K562 (cell line): ENCODE measurements at regions not wholly inside any gene's neighbourhood (a gene's known extent, or its start where the extent isn't known, plus 50 kb on each side); places are given as distances from the start of the nearest gene placed in this dataset.

Experiments
- ARID4B ChIP-seq: sonication (generic); formaldehyde crosslinking; IDR thresholded peaks from 2 replicates; pipeline ENCODE4 v1.8.0; 2022; ENCODE audit warnings: mild to moderate bottlenecking, missing genetic modification reagents
- CEBPZ ChIP-seq: fragments of 150-350 bp; IDR thresholded peaks from 2 replicates; pipeline ENCODE4 v1.6.1; 2014; ENCODE audit warnings: low read depth, mild to moderate bottlenecking, low read length, borderline replicate concordance
- CTCF ChIP-seq, 3 experiments: IDR thresholded peaks in 2 of 3; conservative IDR thresholded peaks in 1 of 3; 2 replicates each; pipeline ENCODE4 v1.5.1; 2011 to 2012; ENCODE audit warnings: low read length in 3 of 3, mild to moderate bottlenecking in 3 of 3, control low read depth in 2 of 3, improper control_type of control experiment in 1 of 3, inconsistent platforms in 1 of 3, low read depth in 1 of 3, mixed read lengths in 1 of 3, moderate library complexity in 1 of 3; ENCODE audit not compliant: insufficient read depth in 2 of 3
- E2F5 ChIP-seq: sonication (generic); formaldehyde crosslinking; IDR thresholded peaks from 2 replicates; pipeline ENCODE4 v1.8.0; 2022; ENCODE audit warnings: mild to moderate bottlenecking, missing genetic modification reagents
- LEF1 ChIP-seq: fragments of 450-650 bp; IDR thresholded peaks from 2 replicates; pipeline ENCODE4 v1.6.1; 2016; ENCODE audit warnings: mild to moderate bottlenecking
- NR2C2 ChIP-seq, 2 experiments: fragments of 200-800 bp in 1 of 2; sonication (Bioruptor generic) in 1 of 2; sonication (generic) in 1 of 2; formaldehyde crosslinking in 1 of 2; IDR thresholded peaks; 2 replicates each; pipeline versions ENCODE4 v1.6.1 to v1.8.0; 2016 to 2022; ENCODE audit warnings: mild to moderate bottlenecking in 1 of 2, missing compliant biosample characterization in 1 of 2, missing genetic modification characterization in 1 of 2, missing genetic modification reagents in 1 of 2
- RERE ChIP-seq: sonication (generic); formaldehyde crosslinking; IDR thresholded peaks from 2 replicates; pipeline ENCODE4 v1.8.0; 2023; ENCODE audit warnings: missing genetic modification reagents, mild to moderate bottlenecking, borderline replicate concordance
- SPI1 ChIP-seq: IDR thresholded peaks from 2 replicates; pipeline ENCODE4 v1.6.1; 2011; ENCODE audit warnings: low read depth, low read length, control low read depth, borderline replicate concordance

GRCh38 chr3:171535133-171535532, 74.9 kb upstream of the TNIK start:
- TF ChIP-seq LEF1 = no peak
- no peak for TF ChIP-seq ARID4B
- TF ChIP-seq SPI1 = no peak
- TF ChIP-seq NR2C2 (CRISPR knock-in tag; IDR thresholded peaks at IDR 0.05) = no peak
- no peak for TF ChIP-seq NR2C2 (tag; IDR thresholded peaks at IDR 0.05)
- no peak for TF ChIP-seq CTCF (IDR thresholded peaks at IDR 0.05 in 2 of 3, conservative IDR thresholded peaks at IDR 0.05 in 1 of 3; ENCODE audit: insufficient read depth in 2 of 3, low read depth in 1 of 3, low read length in 3 of 3)
- no peak for TF ChIP-seq CEBPZ
- TF ChIP-seq RERE (CRISPR knock-in tag) = no peak
- no peak for TF ChIP-seq E2F5 (CRISPR knock-in tag)
